ENCODE measurements at regions not wholly inside any gene's neighbourhood (a gene's known extent, or its start where the extent isn't known, plus 50 kb on each side); places are given as distances from the start of the nearest gene placed in this dataset.

DNA sequence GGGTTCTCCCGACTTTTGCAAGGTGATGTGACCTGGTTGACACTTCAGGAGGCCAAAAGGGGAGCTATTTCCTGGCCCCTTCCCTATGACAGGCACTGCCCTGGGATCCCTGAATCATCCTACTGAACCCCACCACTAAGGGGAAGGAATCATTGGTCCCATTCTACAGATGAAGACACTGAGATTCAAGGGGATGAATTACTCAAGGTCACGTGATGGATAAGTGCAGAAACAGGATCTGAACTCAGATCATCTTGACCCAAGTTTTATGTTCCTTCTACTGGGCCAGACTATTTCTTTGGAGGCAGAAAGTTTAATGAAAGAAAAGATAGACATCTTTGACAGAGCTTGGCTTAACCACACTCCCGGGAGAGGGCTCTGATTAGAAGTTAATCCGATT, 258.7 kb downstream of the RRAGC start:
- Histone ChIP-seq H3K36me3 (no peaks in the 10 kb centered on the region), H3K4me3 (no peak overlapping the region), H3K27ac (no peak overlapping the region), H3K27me3 (no peaks in the 10 kb centered on the region), H3K9me3 (no peaks in the 10 kb centered on the region), H3K4me1 (no peaks in the 10 kb centered on the region)
- TF ChIP-seq, protein P1, sequence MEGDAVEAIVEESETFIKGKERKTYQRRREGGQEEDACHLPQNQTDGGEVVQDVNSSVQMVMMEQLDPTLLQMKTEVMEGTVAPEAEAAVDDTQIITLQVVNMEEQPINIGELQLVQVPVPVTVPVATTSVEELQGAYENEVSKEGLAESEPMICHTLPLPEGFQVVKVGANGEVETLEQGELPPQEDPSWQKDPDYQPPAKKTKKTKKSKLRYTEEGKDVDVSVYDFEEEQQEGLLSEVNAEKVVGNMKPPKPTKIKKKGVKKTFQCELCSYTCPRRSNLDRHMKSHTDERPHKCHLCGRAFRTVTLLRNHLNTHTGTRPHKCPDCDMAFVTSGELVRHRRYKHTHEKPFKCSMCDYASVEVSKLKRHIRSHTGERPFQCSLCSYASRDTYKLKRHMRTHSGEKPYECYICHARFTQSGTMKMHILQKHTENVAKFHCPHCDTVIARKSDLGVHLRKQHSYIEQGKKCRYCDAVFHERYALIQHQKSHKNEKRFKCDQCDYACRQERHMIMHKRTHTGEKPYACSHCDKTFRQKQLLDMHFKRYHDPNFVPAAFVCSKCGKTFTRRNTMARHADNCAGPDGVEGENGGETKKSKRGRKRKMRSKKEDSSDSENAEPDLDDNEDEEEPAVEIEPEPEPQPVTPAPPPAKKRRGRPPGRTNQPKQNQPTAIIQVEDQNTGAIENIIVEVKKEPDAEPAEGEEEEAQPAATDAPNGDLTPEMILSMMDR (IDR thresholded peaks at IDR 0.05), result no peak
- TF ChIP-seq POLR2A (IDR thresholded peaks at IDR 0.05), result no peak
- TF ChIP-seq POLR2AphosphoS5 (IDR thresholded peaks at IDR 0.05), result no peak
- no peak for DNase-seq (ENCODE audit: low spot score in 2 of 2)
- intact Hi-C loops (cut with DNase I; ENCODE audit: low total_unique reads), result no loop called here

DNA sequence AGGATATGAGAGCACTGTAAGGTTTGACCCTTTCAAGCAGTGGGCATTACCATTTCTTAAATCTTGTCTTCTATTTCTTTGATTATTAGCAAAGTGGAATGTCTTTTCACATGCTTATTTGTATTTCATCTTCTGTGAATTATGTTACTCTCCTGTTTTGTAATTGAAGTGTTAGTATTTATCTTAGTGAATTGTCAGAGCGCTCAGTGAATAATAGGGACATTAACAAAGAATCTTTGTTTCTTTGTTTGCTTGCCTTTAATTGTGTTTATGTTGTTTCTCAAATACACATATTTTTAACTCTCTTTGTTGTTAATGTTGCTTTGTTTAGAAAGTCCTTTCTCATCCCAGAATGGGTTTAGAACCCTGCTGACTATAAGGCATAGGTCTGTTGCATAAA, 259.3 kb downstream of the RRAGC start:
- intact Hi-C loops (cut with DNase I; ENCODE audit: low total_unique reads), result no loop called here
- Histone ChIP-seq H3K36me3 (no peaks in the 10 kb centered on the region), H3K27me3 (no peaks in the 10 kb centered on the region), H3K27ac (no peak overlapping the region), H3K4me1 (no peaks in the 10 kb centered on the region), H3K4me3 (no peak overlapping the region), H3K9me3 (no peaks in the 10 kb centered on the region)
- no peak for DNase-seq (ENCODE audit: low spot score in 2 of 2)
- TF ChIP-seq, protein P1 (IDR thresholded peaks at IDR 0.05), result no peak
- TF ChIP-seq POLR2AphosphoS5 (IDR thresholded peaks at IDR 0.05), result no peak
- TF ChIP-seq POLR2A (IDR thresholded peaks at IDR 0.05), result no peak

DNA sequence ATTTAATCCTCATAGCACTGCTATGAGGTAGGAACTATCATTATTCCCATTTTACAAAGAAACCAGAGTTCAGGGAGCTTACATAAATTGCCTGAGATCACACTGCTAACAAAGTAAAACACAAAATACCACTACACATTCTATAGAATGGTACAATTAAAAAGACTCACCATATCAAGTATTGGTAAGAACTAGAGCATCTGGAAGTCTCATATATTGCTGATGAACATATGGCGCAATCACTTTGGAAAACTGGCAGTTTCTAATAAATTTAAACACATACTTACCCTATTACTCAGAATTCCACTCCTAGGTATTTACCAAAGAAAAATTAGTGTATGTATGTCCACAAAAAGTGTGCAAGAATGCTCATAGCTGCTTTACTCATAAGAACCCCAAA, 261.5 kb downstream of the RRAGC start:
- DNase-seq (ENCODE audit: low spot score in 2 of 2), result no peak
- no peaks in the 10 kb centered on the region for H3K4me1 ChIP-seq
- H3K9me3 ChIP-seq, result peaks cover 5 to 16% of the 10 kb centered on the region in 2 donors
- intact Hi-C loops (cut with DNase I; ENCODE audit: low total_unique reads), result no loop called here
- no peak overlapping the region for H3K27ac ChIP-seq
- H3K36me3 ChIP-seq, result no peaks in the 10 kb centered on the region
- TF ChIP-seq POLR2A (IDR thresholded peaks at IDR 0.05), result no peak
- TF ChIP-seq, protein P1 (IDR thresholded peaks at IDR 0.05), result no peak
- TF ChIP-seq POLR2AphosphoS5 (IDR thresholded peaks at IDR 0.05), result no peak
- no peak overlapping the region for H3K4me3 ChIP-seq
- H3K27me3 ChIP-seq, result no peaks in the 10 kb centered on the region

DNA sequence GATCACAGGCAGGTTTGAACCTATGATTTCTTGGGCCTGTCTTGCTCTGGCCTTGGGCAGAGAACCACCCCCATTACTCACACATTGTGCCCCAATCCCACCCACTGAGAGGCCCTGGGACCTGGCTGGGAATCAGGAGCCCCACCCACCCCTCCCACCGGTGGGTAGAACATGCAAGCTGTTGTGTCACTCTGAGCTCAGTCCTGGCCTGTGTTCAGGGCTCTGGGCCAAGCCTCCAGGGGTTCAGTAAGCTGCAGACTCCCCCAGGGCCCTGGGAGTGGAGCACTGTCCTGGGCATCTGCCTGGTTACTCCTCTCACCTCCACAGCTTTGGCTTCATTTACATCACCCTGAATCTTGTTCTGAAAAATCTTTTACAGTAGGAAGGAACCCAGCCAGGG, 270.5 kb downstream of the RRAGC start:
- no peaks in the 10 kb centered on the region for H3K4me1 ChIP-seq
- DNase-seq (ENCODE audit: low spot score in 2 of 2), result no peak
- intact Hi-C loops (cut with DNase I; ENCODE audit: low total_unique reads), result loop anchor here (10.0 kb wide), 1 partner anchor 294 kb away; no protein-coding TSS in a partner anchor

DNA sequence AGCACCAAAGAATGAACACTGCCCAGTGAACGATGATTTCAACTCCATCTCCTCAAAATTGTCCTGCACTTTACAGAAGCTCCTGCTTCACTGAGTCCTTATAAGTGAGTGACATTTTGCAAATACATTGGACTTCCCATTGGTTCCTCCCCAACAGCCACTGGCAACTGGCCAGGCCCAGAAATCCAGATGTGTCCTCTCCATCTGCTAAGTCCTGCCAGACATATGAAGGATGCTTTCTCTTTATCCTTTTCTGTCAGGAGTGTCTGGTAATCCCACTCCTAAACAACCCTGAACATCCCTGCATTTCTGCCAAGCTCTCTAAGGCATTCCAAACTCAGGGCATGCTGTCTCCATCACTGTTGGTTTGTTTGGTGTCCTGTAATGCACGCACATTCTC, 271.8 kb downstream of the RRAGC start:
- Histone ChIP-seq H3K27me3 (no peaks in the 10 kb centered on the region), H3K4me1 (no peaks in the 10 kb centered on the region), H3K9me3 (peaks cover 0 to 4% of the 10 kb centered on the region in 2 donors), H3K27ac (no peak overlapping the region), H3K36me3 (no peaks in the 10 kb centered on the region), H3K4me3 (no peak overlapping the region)
- TF ChIP-seq POLR2A (IDR thresholded peaks at IDR 0.05) (no peak), POLR2AphosphoS5 (IDR thresholded peaks at IDR 0.05) (no peak)
- TF ChIP-seq, protein P1 (IDR thresholded peaks at IDR 0.05), result no peak
- no peak for DNase-seq (ENCODE audit: low spot score in 2 of 2)
- intact Hi-C loops (cut with DNase I; ENCODE audit: low total_unique reads), result loop anchor here (10.0 kb wide), 1 partner anchor 293 kb away; no protein-coding TSS in a partner anchor

More for the DNA sequence above, 270.5 kb downstream of the RRAGC start:
- Histone ChIP-seq H3K36me3 (no peaks in the 10 kb centered on the region), H3K27ac (no peak overlapping the region), H3K9me3 (peaks cover 0 to 17% of the 10 kb centered on the region in 2 donors), H3K4me3 (no peak overlapping the region), H3K27me3 (no peaks in the 10 kb centered on the region)
- TF ChIP-seq, protein P1 (IDR thresholded peaks at IDR 0.05), result no peak
- TF ChIP-seq POLR2AphosphoS5 (IDR thresholded peaks at IDR 0.05) (no peak), POLR2A (IDR thresholded peaks at IDR 0.05) (no peak)

Data from breast epithelium (tissue), 4 donors.